ENCODE measurements at regions not wholly inside any gene's neighbourhood (a gene's known extent, or its start where the extent isn't known, plus 50 kb on each side); places are given as distances from the start of the nearest gene placed in this dataset.
"Not testable (repeated sequence)": the region's sequence is repeated elsewhere in the genome, so short reads cannot be mapped to it uniquely, and the experiment has no call there.

- Histone ChIP-seq H3K9me3 (no peaks in the 10 kb centered on the region), H3K27ac (no peak overlapping the region), H3K4me1 (no peaks in the 10 kb centered on the region), H3K27me3 (no peaks in the 10 kb centered on the region), H3K36me3 (no peaks in the 10 kb centered on the region), H3K4me3 (no peak overlapping the region)
- no peak for DNase-seq
- TF ChIP-seq CTCF (IDR thresholded peaks at IDR 0.05) (no peak), POLR2A (IDR thresholded peaks at IDR 0.05) (no peak)
- intact Hi-C loops (cut with DNase I; ENCODE audit: low total_unique reads), result no loop called here
Measured at GRCh38 chr6:157748839-157749571, 74.0 kb upstream of the SNX9 start.

GRCh38 chr6:157750973-157751372, 72.1 kb upstream of the SNX9 start:
- intact Hi-C loops (cut with DNase I; ENCODE audit: low total_unique reads), result loop anchor here (10.0 kb wide), 1 partner anchor 124 kb away; no protein-coding TSS in a partner anchor
- not testable (repeated sequence) for H3K27me3 ChIP-seq, H3K4me1 ChIP-seq, H3K9me3 ChIP-seq, H3K4me3 ChIP-seq, DNase-seq, H3K27ac ChIP-seq, H3K36me3 ChIP-seq

- TF ChIP-seq CTCF (IDR thresholded peaks at IDR 0.05) (no peak), POLR2A (IDR thresholded peaks at IDR 0.05) (no peak)
- Histone ChIP-seq H3K4me3 (no peak overlapping the region), H3K27ac (no peak overlapping the region), H3K27me3 (no peaks in the 10 kb centered on the region), H3K4me1 (no peaks in the 10 kb centered on the region), H3K36me3 (no peaks in the 10 kb centered on the region), H3K9me3 (no peaks in the 10 kb centered on the region)
- intact Hi-C loops (cut with DNase I; ENCODE audit: low total_unique reads), result loop anchor here (10.0 kb wide), 1 partner anchor 123 kb away; no protein-coding TSS in a partner anchor
- DNase-seq, result no peak
Measured at GRCh38 chr6:157751547-157752200, 71.4 kb upstream of the SNX9 start.

GRCh38 chr6:157752879-157753278, 70.2 kb upstream of the SNX9 start:
- intact Hi-C loops (cut with DNase I; ENCODE audit: low total_unique reads), result loop anchor here (10.0 kb wide), 1 partner anchor 122 kb away; no protein-coding TSS in a partner anchor

GRCh38 chr6:157753291-157753690, 69.8 kb upstream of the SNX9 start:
- TF ChIP-seq CTCF (IDR thresholded peaks at IDR 0.05) (no peak), POLR2A (IDR thresholded peaks at IDR 0.05) (no peak)
- DNase-seq, result no peak
- peaks cover 0 to 4% of the 10 kb centered on the region in 2 donors for H3K4me1 ChIP-seq
- no peak overlapping the region for H3K4me3 ChIP-seq
- no peaks in the 10 kb centered on the region for H3K36me3 ChIP-seq
- no peak overlapping the region for H3K27ac ChIP-seq
- intact Hi-C loops (cut with DNase I; ENCODE audit: low total_unique reads), result loop anchor here (10.0 kb wide), 1 partner anchor 122 kb away; no protein-coding TSS in a partner anchor
- no peaks in the 10 kb centered on the region for H3K9me3 ChIP-seq
- H3K27me3 ChIP-seq, result no peaks in the 10 kb centered on the region

More at GRCh38 chr6:157752879-157753278, 70.2 kb upstream of the SNX9 start:
- not testable (repeated sequence) for H3K4me3 ChIP-seq, H3K36me3 ChIP-seq, DNase-seq, H3K27ac ChIP-seq, H3K4me1 ChIP-seq, H3K9me3 ChIP-seq, H3K27me3 ChIP-seq

GRCh38 chr6:157753801-157754200, 69.2 kb upstream of the SNX9 start:
- DNase-seq, H3K27me3 ChIP-seq, H3K9me3 ChIP-seq, H3K4me3 ChIP-seq, H3K36me3 ChIP-seq, H3K27ac ChIP-seq, H3K4me1 ChIP-seq: not testable (repeated sequence)
- intact Hi-C loops (cut with DNase I; ENCODE audit: low total_unique reads), result loop anchor here (10.0 kb wide), 1 partner anchor 121 kb away; no protein-coding TSS in a partner anchor

Measured in uterus (tissue), 3 donors.